Loucy (cell line): ENCODE measurements at regions not wholly inside any gene's neighbourhood (a gene's known extent, or its start where the extent isn't known, plus 50 kb on each side); places are given as distances from the start of the nearest gene placed in this dataset.

ENCODE experiments used
- H2AFZ ChIP-seq: fragments of 200-600 bp; sonication (generic); 2 replicates; pipeline ENCODE4 v1.6.0; 2016; ENCODE audit warnings: antibody characterized with exemption, mild to moderate bottlenecking, low read length, moderate library complexity
- H3F3A ChIP-seq: fragments of 200-600 bp; 2 replicates; pipeline ENCODE4 v1.6.0; 2016; ENCODE audit warnings: antibody characterized with exemption, low read depth, mild to moderate bottlenecking
- H3K27me3 ChIP-seq: fragments of 200-600 bp; sonication (generic); 2 replicates; pipeline ENCODE4 v1.6.1; 2014; ENCODE audit warnings: low read length, mild to moderate bottlenecking; ENCODE audit not compliant: insufficient read depth, poor library complexity, severe bottlenecking
- H3K36me3 ChIP-seq: fragments of 200-600 bp; sonication (generic); 2 replicates; pipeline ENCODE4 v1.6.1; 2016; ENCODE audit warnings: low read length; ENCODE audit not compliant: insufficient read depth
- H3K4me1 ChIP-seq: fragments of 200-600 bp; sonication (generic); 2 replicates; pipeline ENCODE4 v1.5.1; 2014; ENCODE audit warnings: low read length, mild to moderate bottlenecking; ENCODE audit not compliant: insufficient read depth, poor library complexity, severe bottlenecking
- H3K4me2 ChIP-seq: fragments of 200-600 bp; sonication (generic); 2 replicates; pipeline ENCODE4 v1.6.0; 2014; ENCODE audit warnings: antibody characterized with exemption, low read length, low read depth, mild to moderate bottlenecking; ENCODE audit not compliant: poor library complexity, severe bottlenecking
- H3K4me3 ChIP-seq: fragments of 200-600 bp; sonication (generic); 2 replicates; pipeline ENCODE4 v1.5.1; 2014; ENCODE audit warnings: low read length, mild to moderate bottlenecking, mixed read lengths; ENCODE audit not compliant: poor library complexity, severe bottlenecking
- H3K79me2 ChIP-seq: fragments of 200-600 bp; sonication (generic); 2 replicates; pipeline ENCODE4 v1.6.1; 2014; ENCODE audit warnings: low read length; ENCODE audit not compliant: insufficient read depth
- H3K9ac ChIP-seq: fragments of 200-600 bp; sonication (generic); 2 replicates; pipeline ENCODE4 v1.6.0; 2014; ENCODE audit warnings: mild to moderate bottlenecking, low read depth, low read length, moderate library complexity; ENCODE audit not compliant: poor library complexity, severe bottlenecking
- H3K9me2 ChIP-seq: fragments of 200-600 bp; sonication (generic); replicated peaks from 2 replicates; pipeline ENCODE4 v1.6.1; 2016; ENCODE audit warnings: low read depth, low read length, mixed read lengths
- H3K9me3 ChIP-seq: fragments of 200-600 bp; sonication (generic); 2 replicates; pipeline ENCODE4 v1.6.1; 2014; ENCODE audit warnings: mild to moderate bottlenecking, antibody characterized with exemption, low read length, low read depth; ENCODE audit not compliant: insufficient read depth
- H4K20me1 ChIP-seq: fragments of 200-600 bp; sonication (generic); 2 replicates; pipeline ENCODE4 v1.6.0; 2014; ENCODE audit warnings: antibody characterized with exemption, low read length, mild to moderate bottlenecking; ENCODE audit not compliant: insufficient read depth, poor library complexity, severe bottlenecking
- EZH2phosphoT487 ChIP-seq: fragments of 200-600 bp; IDR thresholded peaks from 2 replicates; pipeline ENCODE4 v1.6.1; 2018; ENCODE audit warnings: antibody characterized with exemption, mild to moderate bottlenecking, moderate library complexity, borderline replicate concordance
- TF ChIP-seq, protein P1 (sequence below): fragments of 200-600 bp; sonication (generic); conservative IDR thresholded peaks from 2 replicates; pipeline ENCODE4 v1.5.1; 2014; ENCODE audit warnings: mild to moderate bottlenecking, antibody characterized with exemption, low read length

DNA sequence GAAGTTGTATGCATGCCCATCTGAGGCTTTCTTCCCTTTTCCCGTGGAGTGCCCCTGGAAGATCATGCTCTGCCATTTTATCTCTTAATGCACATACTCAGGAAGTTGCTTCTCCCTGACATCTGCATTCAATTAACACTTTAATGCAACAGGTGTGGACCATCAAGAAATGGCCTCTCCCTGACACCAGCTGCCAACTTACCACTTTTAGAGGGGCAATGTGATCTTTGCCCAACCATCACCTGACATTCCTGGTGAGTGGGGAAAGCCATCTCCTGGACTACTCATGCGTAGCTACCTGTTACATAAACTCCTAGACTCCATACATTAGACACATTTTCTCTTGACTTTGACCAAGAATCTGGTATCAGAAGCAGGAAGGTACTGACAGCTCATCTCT, 1450.4 kb upstream of the CDH9 start:
- H3K27me3 ChIP-seq: no peaks in the 10 kb centered on the region
- H3K9me2 ChIP-seq: no peaks in the 10 kb centered on the region
- no peak overlapping the region for H3K4me2 ChIP-seq
- TF ChIP-seq, protein P1, sequence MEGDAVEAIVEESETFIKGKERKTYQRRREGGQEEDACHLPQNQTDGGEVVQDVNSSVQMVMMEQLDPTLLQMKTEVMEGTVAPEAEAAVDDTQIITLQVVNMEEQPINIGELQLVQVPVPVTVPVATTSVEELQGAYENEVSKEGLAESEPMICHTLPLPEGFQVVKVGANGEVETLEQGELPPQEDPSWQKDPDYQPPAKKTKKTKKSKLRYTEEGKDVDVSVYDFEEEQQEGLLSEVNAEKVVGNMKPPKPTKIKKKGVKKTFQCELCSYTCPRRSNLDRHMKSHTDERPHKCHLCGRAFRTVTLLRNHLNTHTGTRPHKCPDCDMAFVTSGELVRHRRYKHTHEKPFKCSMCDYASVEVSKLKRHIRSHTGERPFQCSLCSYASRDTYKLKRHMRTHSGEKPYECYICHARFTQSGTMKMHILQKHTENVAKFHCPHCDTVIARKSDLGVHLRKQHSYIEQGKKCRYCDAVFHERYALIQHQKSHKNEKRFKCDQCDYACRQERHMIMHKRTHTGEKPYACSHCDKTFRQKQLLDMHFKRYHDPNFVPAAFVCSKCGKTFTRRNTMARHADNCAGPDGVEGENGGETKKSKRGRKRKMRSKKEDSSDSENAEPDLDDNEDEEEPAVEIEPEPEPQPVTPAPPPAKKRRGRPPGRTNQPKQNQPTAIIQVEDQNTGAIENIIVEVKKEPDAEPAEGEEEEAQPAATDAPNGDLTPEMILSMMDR: no peak
- TF ChIP-seq EZH2phosphoT487: no peak
- no peak overlapping the region for H3K4me3 ChIP-seq
- H3K9me3 ChIP-seq: no peaks in the 10 kb centered on the region
- H3K4me1 ChIP-seq: no peaks in the 10 kb centered on the region
- H3K36me3 ChIP-seq: no peaks in the 10 kb centered on the region
- no peaks in the 10 kb centered on the region for H3K79me2 ChIP-seq
- no peak overlapping the region for H3K9ac ChIP-seq
- no peaks in the 10 kb centered on the region for H3F3A ChIP-seq
- H4K20me1 ChIP-seq: no peaks in the 10 kb centered on the region
- H2AFZ ChIP-seq: no peak overlapping the region

GRCh38 chr5:28483327-28484025, 1445.1 kb upstream of the CDH9 start:
- H3K9me2 ChIP-seq: no peaks in the 10 kb centered on the region
- H3F3A ChIP-seq: no peaks in the 10 kb centered on the region
- H3K4me3 ChIP-seq: no peak overlapping the region
- no peaks in the 10 kb centered on the region for H3K9me3 ChIP-seq
- H3K9ac ChIP-seq: no peak overlapping the region
- no peaks in the 10 kb centered on the region for H4K20me1 ChIP-seq
- no peak overlapping the region for H2AFZ ChIP-seq
- H3K4me2 ChIP-seq: no peak overlapping the region
- no peaks in the 10 kb centered on the region for H3K27me3 ChIP-seq
- no peaks in the 10 kb centered on the region for H3K4me1 ChIP-seq
- TF ChIP-seq, protein P1: no peak
- no peak for TF ChIP-seq EZH2phosphoT487
- H3K79me2 ChIP-seq: no peaks in the 10 kb centered on the region
- H3K36me3 ChIP-seq: no peaks in the 10 kb centered on the region

DNA sequence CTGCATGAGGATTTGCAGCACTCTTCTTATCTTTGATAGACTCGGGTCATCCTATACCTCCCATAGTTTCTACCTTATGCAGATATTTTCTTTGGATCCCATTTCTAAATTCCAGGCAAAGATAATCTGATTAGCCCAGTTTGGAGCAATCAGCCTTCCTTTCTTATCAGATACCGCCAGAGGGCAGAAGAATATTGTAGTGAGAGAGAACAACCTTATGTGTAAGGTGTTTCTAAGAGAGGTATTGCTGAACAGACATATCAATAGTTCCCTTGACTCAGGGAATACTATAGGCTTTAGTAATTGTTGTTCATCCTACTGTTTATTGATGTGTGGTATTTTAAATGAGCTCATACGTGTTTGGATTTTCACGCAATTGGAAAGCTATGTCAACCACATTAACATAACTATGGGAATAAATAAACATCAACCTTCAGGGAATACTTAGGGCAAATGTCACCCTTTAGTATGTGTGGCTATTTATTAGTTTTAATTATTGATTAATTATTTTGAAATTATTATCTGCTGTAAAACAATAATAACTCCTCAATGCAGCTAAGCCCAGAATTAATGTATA, 1435.2 kb upstream of the CDH9 start:
- H3K4me1 ChIP-seq: no peaks in the 10 kb centered on the region
- no peaks in the 10 kb centered on the region for H3K79me2 ChIP-seq
- H3K9ac ChIP-seq: no peak overlapping the region
- H3K36me3 ChIP-seq: no peaks in the 10 kb centered on the region
- H4K20me1 ChIP-seq: no peaks in the 10 kb centered on the region
- no peak overlapping the region for H2AFZ ChIP-seq
- no peak for TF ChIP-seq EZH2phosphoT487
- TF ChIP-seq, protein P1: no peak
- no peak overlapping the region for H3K4me3 ChIP-seq
- no peaks in the 10 kb centered on the region for H3K27me3 ChIP-seq
- no peaks in the 10 kb centered on the region for H3K9me3 ChIP-seq
- no peaks in the 10 kb centered on the region for H3K9me2 ChIP-seq
- H3K4me2 ChIP-seq: no peak overlapping the region
- H3F3A ChIP-seq: no peaks in the 10 kb centered on the region
